ENCODE measurements at regions not wholly inside any gene's neighbourhood (a gene's known extent, or its start where the extent isn't known, plus 50 kb on each side); places are given as distances from the start of the nearest gene placed in this dataset.

DNA sequence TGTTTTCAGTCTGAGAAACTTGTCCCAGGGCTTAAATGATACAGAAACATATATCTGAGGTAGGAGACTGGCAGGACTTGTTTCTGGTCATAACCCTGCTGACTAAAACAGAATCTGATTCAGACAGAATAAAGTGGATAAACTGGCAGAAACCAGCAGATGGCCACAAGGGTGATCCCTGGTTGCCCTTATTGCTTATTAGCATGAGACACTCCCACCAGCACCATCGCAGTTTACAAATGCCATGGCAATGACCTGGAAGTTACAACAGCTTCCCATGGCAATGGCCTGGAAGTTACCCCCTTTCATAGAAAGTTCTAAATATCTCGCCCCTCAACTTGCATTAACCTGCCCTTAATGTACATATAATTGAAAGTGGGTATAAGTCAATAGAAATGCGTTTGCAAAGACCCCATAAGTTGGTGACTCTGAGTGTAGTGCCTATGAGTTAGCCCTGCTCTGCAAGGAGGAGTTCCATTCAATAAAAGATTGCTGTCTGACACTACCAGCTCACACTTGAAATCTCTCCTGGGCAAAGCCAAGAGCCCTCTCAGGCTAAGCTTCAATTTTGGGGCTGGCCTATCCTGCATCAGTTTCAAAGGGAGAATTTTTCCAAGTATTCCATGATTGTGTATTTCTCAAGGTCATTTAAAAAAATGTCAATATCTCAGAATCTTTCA is 52.9 kb upstream of the PAGE5 start:
- TF ChIP-seq, protein P1, sequence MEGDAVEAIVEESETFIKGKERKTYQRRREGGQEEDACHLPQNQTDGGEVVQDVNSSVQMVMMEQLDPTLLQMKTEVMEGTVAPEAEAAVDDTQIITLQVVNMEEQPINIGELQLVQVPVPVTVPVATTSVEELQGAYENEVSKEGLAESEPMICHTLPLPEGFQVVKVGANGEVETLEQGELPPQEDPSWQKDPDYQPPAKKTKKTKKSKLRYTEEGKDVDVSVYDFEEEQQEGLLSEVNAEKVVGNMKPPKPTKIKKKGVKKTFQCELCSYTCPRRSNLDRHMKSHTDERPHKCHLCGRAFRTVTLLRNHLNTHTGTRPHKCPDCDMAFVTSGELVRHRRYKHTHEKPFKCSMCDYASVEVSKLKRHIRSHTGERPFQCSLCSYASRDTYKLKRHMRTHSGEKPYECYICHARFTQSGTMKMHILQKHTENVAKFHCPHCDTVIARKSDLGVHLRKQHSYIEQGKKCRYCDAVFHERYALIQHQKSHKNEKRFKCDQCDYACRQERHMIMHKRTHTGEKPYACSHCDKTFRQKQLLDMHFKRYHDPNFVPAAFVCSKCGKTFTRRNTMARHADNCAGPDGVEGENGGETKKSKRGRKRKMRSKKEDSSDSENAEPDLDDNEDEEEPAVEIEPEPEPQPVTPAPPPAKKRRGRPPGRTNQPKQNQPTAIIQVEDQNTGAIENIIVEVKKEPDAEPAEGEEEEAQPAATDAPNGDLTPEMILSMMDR (IDR thresholded peaks at IDR 0.05; ENCODE audit: poor library complexity), result no peak
- TF ChIP-seq EZH2phosphoT487 (IDR thresholded peaks at IDR 0.05; ENCODE audit: low read depth, severe bottlenecking, unreplicated experiment), result no peak

Measured in hepatocyte (in vitro differentiated cells).